LHCN-M2 (cell line): ENCODE measurements at regions not wholly inside any gene's neighbourhood (a gene's known extent, or its start where the extent isn't known, plus 50 kb on each side); places are given as distances from the start of the nearest gene placed in this dataset.
"Not testable (repeated sequence)": the region's sequence is repeated elsewhere in the genome, so short reads cannot be mapped to it uniquely, and the experiment has no call there.

Source experiments
- DNase-seq: peaks from one replicate; pipeline ENCODE4 v3.0.0-alpha.2; 2012; ENCODE audit warnings: low read depth

DNA sequence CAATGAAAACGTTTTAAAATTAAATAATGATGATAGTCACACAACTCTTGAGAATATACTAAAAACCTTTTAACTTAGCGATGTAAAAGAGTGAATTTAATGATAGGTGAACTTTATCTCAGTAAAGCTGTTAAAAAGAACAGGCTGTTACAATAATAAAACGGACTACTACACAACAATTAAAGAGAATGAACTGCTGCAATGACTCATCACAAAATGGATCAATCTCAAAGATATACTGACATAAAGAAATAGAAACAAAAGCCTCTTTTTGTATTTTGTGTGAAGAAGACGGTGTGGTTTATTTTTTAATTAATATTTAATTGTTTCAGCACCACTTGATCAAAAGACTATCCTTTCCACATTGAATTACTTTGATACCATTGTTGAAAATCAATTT lies 352.4 kb upstream of the GJE1 start:
- no peak for DNase-seq

DNA sequence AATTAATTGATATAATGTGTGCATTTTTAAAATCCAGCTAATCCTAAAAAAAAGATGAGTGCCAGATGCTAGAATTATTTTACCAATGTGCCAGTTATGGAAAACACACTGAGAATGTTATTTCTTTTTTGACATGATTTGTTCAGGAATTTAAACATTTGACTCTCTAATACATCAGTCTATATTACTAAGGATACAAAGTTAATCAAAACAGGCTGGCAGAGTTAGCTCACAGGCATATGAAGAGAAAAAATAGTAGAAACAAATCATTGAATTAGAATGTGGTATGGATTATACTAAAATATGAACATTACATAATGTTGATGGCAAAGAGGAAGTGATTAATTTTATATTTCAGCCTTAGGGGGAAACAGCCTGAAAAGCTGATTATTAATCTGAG lies 368.3 kb upstream of the GJE1 start:
- no peak for DNase-seq

DNA sequence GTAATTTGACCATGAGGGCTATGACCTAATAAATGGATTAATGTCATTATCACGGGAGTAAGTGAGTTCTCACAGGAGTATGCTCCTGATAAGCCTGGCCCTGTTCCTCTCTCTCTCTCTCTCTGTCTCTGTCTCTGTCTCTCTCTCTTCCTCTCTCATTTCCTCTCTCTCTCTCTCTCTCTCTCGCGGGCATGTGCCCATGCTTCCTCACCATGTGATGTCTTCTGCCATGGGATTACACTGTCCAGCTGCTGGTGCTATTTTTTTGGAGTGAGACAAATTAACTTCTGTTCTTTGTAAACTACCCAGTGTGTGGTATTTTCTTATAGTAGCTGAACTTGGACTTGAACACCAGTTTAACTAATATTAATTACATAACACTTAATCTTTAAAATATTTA lies 374.3 kb upstream of the GJE1 start:
- no peak for DNase-seq

DNA sequence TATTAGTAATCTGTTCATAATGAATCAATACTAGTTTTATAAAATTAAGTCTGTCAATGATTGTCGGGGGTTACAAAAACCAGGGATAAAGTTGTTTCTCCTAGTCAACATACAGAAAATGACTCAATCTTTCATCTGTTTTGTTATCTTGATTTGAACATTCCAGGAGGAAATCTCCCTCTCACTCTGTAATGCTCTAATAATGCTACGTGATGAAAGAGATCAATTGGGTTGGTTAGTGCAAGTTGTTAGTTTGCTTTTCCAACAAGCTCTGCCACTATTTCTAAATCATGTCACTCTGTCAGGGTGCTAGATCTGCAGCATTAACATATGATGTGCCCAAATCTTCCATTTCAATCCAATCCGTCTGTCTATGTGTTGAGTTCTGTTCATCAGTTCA lies 379.5 kb upstream of the GJE1 start:
- no peak for DNase-seq

DNA sequence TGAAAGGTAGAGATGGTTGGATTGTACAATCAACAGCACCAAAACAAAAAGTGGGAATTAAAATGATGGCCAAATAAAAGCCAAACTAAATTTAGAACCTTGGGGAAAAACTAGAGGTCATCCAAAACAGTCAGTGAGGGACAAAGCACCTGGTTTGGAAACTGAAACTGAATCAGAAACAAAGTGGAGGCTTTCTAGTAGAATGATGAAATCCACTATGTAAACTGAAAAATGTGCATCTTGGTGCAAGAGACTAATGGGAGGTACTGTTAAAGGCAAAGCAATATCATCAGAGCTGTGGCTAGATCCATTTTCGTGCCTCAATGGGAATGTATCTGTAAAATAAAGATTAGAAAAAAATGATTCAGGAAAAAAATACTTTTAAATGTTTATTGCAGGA lies 380.0 kb upstream of the GJE1 start:
- no peak for DNase-seq

DNA sequence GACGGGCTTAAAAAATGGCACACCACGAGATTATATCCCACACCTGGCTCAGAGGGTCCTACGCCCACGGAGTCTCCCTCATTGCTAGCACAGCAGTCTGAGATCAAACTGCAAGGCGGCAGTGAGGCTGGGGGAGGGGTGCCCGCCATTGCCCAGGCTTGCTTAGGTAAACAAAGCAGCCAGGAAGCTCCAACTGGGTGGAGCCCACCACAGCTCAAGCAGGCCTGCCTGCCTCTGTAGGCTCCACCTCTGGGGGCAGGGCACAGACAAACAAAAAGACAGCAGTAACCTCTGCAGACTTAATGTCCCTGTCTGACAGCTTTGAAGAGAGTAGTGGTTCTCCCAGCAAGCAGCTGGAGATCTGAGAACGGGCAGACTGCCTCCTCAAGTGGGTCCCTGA lies 386.4 kb upstream of the GJE1 start:
- not testable (repeated sequence) for DNase-seq

DNA sequence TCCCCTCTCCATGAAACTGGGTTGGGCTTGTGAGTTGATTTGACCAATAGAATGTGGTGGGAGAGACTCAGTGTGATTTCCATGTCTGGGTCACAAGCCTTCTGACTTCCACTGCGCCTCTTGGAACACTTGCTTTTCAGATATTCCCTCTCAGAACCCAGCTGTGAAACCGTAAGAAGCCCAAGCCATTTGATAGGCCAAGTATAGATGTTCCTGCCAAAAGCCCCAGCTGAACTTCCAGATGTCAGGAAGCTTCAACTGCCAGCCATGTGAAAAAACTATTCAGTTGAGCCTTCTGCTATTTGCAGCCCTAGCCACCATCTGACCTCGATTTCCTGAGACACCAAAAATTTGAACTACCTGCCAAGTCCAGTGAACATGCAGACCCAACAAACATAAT lies 387.8 kb upstream of the GJE1 start:
- peak; percentile 17 for DNase-seq

- DNase-seq: peak; percentile 38
Observed at GRCh38 chr6:141744194-141744925, 388.4 kb upstream of the GJE1 start.

DNA sequence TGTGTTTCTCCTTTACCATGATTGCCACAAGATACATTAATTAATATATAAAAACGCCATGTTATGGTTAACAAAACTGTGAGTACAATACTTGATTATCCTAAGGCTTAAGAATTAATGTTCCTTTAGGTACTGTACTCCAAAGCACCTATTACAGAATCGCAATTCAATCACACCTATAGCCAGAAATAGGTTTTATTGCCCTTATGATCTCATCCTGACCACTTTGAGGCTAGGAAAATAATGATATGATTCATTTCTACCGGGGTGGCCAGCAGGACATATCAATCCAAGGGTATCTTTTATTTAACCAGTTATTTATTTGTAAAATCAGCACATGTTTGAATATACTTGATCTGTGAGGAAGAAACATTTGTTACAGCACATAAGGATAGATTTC lies 396.6 kb upstream of the GJE1 start:
- no peak for DNase-seq

DNA sequence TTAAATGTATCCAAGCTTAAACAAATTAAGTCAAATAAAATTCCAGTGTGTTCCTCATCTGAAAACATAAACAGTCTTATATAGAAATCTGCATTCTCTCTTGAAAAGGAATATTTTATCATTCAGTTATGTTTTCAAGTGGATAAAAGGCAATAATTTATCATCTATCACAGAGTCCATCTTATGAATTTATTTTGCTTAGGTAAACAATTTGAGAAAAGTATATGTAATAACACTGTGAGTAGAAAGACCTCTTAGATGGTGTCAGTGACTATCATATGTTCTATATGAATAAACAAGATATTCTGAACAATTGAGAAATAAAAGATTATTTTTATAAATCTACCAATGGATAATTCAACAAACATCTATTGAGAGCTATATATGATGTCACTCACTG lies 397.6 kb upstream of the GJE1 start:
- no peak for DNase-seq

DNA sequence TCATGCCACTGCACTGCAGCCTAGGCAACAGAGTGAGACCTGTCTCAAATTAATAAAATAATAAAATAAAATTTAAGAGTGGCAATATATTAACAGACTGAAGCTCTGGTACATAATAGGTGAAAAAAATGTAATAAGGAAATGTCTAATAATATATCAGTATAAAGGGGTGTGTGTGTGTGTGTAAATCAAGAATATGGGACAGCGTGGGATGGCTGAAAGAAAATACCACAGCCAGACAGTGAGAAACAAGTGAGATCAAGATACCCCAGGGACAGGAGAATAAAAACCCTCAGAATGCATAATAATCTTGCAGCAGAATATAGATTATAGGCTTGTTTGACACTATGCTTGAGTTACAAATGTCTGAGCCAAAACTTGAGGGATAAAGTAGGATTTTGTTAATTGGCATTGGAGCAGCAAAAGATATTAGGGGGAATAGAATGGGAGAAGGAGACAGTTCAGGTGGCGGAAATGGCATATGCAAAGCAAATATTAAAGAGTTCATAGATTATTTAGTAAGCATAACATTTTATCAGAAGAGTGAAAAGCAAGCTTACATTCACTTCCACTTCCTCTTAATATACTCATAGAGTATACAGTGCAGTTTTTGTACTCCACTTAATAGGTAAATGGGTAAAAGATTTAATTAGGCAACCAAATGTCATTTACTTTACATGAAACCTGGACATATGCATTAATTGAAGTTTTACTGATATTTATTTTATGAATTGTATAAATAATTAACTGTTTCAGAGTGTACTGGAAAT lies 398.5 kb upstream of the GJE1 start:
- DNase-seq: no peak

GRCh38 chr6:141729146-141729545 lies 403.6 kb upstream of the GJE1 start:
- no peak for DNase-seq

DNA sequence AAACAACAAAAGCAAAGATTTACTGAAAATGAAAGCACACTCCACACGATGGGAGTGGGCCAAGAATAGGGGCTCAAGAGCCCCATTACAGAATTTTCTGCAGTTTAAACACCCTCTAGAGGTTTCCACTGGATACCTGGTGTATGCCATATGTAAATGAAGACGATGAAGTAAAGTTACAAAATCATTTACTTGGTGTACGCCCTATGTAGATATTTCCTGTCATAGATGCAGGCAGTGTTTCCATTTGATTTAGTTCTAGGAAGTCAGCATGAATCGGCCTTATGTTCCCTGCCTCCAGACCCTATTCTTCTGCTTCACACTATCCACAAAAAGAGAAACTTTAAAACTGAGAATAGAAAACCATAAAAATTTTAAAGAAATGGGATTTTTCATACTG lies 404.4 kb upstream of the GJE1 start:
- DNase-seq: no peak

GRCh38 chr6:141726248-141726647 lies 406.5 kb upstream of the GJE1 start:
- peak; percentile 80 for DNase-seq

DNA sequence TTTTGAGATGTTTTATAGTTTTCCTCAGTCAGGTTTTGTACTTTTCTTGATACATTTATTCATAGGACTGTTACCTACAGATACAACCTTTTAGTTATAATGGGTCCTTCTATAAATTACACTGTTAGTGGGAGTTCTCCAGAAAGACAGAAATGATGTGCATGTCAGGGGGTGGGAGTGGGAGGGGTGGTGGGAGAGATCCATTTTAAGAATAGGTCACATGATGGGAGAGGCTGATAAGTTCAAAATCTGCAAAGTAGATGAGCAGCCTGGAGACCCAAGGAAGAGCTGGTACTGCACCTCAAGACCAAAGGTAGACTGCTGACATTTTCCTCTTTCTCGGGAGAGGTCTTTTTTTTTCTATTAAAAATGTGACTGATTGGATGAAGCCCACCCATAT lies 408.0 kb upstream of the GJE1 start:
- DNase-seq: no peak

DNA sequence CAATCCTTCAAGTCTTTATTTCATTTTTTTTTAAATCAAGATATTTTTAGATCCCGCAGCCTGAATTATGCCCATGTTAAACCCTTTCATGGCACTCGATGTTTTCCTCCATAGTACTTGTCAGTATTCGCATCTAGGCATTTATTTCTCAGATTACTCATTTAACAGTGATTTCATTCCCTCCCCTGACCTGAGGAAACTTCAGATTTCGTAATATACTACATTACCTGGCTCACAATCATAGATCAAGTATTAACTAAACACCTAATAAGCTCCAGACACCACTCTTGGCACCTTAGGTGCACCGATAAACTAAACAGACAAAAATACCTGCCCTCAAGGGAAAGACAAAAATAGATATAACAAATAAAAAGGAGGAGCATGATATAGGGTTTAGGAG lies 413.2 kb upstream of the GJE1 start:
- no peak for DNase-seq

DNA sequence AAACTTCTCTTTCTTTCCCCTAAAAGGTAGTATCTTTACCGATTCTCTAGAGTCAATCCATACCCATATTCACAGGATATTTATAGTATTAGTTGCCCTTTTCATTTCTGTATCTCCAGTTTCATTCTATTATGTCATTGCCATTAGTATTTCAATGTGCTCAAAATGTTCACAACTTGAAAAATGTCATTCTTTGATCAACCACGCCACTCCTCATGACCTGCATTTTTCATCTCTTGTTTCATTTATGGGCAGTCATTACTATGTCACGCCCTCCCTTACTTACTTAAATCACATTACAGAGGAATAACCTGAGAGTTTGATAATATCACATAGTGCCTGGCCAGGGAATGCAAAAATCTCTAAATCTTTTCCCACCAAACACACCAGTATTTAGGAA lies 427.3 kb upstream of the GJE1 start:
- no peak for DNase-seq

DNA sequence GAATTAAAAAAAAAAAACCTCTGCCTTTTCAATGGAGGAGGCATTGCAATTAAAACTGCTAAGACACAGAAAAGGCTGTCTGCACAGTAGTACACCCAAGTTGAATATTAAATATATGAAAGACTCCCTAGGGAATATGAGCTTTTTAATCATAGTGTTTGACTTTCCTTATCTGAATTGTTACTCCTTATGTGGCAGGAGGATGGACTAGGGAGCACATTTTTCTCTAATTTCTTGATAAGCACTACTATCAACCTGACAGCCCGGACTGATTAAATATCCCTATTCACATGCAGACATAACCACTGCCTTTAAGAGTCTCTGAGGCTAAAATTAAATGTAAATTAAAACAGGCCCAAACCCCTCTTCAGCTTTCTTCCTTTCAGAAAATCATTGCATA lies 428.6 kb upstream of the GJE1 start:
- no peak for DNase-seq

DNA sequence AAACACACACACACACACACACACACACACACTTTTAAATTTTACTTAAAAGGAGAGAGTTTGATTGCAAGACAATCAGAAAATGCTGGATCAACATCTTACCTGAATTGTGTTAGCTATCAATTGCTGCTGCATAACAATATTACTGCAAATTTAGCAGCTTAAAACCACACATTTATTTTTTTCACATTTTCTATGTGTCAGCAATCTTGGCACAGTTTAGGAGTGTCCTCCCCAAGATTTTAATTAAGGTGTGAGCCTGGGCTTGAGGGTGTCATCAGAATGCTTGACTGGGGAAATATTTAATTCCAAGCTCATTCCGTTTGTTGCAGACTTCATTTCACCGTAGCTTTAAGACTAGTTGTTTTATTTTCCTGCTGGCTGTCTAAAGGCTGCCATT lies 431.0 kb upstream of the GJE1 start:
- DNase-seq: no peak

DNA sequence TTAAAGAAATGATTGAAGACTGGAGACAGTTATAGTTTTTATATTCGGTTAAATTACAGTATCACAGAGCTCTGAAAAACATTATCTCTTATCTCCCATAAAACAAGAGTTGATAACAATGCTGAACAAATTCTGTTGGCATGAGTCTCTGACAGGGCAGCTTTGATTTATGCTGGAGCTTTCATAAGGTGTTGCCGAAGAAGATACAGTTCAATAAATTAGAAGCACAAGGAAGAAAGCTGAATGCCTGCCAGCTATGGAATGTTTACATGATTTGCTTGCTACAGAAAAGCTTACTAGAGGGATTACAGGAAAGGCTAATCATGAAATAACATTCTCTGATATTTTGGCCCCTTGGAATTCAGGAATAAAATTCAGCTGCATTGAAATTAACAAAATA lies 431.9 kb upstream of the GJE1 start:
- no peak for DNase-seq

GRCh38 chr6:141688916-141689315 lies 443.8 kb upstream of the GJE1 start:
- no peak for DNase-seq

GRCh38 chr6:141685416-141685815 lies 447.3 kb upstream of the GJE1 start:
- DNase-seq: peak; percentile 6

- peak; percentile 30 for DNase-seq
Observed at GRCh38 chr6:141682391-141682790, 450.3 kb upstream of the GJE1 start.
